K562 (cell line): ENCODE measurements at regions not wholly inside any gene's neighbourhood (a gene's known extent, or its start where the extent isn't known, plus 50 kb on each side); places are given as distances from the start of the nearest gene placed in this dataset.

Source experiments
- ATAC-seq: fragments of 200-7000 bp; cut with Tn5 transposase; 3 replicates; pipeline ENCODE4 v1.9.1; 2020; ENCODE audit warnings: moderate library complexity
- BruUV-seq: library from RNA; stranded (reverse); fragments of 400-500 nt; replicated peaks from 2 replicates; lab custom pipeline; 2021; lab: Mats Ljungman, UMichigan
- CTCF ChIA-PET: fragments of 300-600 bp; formaldehyde crosslinking; extraction: SDS; loops from one replicate; lab custom pipeline; 2021; ENCODE audit warnings: low intra/inter-chr PET ratio; lab: Yijun Ruan, JAX
- POLR2A ChIA-PET: fragments of 300-600, 350-650 bp; sonication (Branson Sonifier 250); formaldehyde crosslinking; extraction: SDS; loops from one replicate; lab custom pipeline; 2021; ENCODE audit warnings: antibody characterized with exemption, inconsistent platforms; lab: Yijun Ruan, JAX
- DNase-seq, 4 experiments: peaks; one replicate each; pipeline versions ENCODE4 v3.0.0 to v3.0.0-alpha.2; 2011 to 2018; ENCODE audit warnings: low spot score in 3 of 4, mixed read lengths in 3 of 4; ENCODE audit errors: extremely low read depth in 1 of 4
- FAIRE-seq: peaks from 2 replicates; lab custom pipeline; 2011; peaks lifted over from hg19 to GRCh38; lab: Jason Lieb, UNC
- H2AFZ ChIP-seq: 2 replicates; pipeline ENCODE4 v1.6.0; 2011; ENCODE audit warnings: low read depth, low read length, control low read depth, inconsistent platforms
- H3K27ac ChIP-seq: fragments of 200-600 bp; 3 replicates; pipeline ENCODE4 v1.8.0; 2011; ENCODE audit warnings: low read depth, mild to moderate bottlenecking, control low read depth, inconsistent platforms, low read length, moderate library complexity, mixed read lengths; ENCODE audit errors: extremely low read depth
- H3K27me3 ChIP-seq, 2 experiments: fragments of 300-600 bp in 1 of 2; 2 replicates in 1 of 2; 3 replicates in 1 of 2; pipeline versions ENCODE4 v1.6.0 to v1.8.0; 2011; ENCODE audit warnings: inconsistent platforms in 2 of 2, low read length in 2 of 2, mild to moderate bottlenecking in 1 of 2, mixed read lengths in 1 of 2, moderate library complexity in 1 of 2; ENCODE audit not compliant: control insufficient read depth in 2 of 2, insufficient read depth in 2 of 2
- H3K36me3 ChIP-seq: fragments of 300-600 bp; 3 replicates; pipeline ENCODE4 v1.8.0; 2011; ENCODE audit warnings: mild to moderate bottlenecking, low read length, inconsistent platforms; ENCODE audit not compliant: control insufficient read depth, insufficient read depth
- H3K4me1 ChIP-seq, 2 experiments: fragments of 200-600 bp in 1 of 2; replicated peaks in 1 of 2; 2 replicates in 1 of 2; 3 replicates in 1 of 2; pipeline versions ENCODE4 v1.5.1 to v1.8.0; 2011; ENCODE audit warnings: inconsistent platforms in 2 of 2, low read length in 2 of 2, mild to moderate bottlenecking in 1 of 2, mixed read lengths in 1 of 2, moderate library complexity in 1 of 2; ENCODE audit not compliant: control insufficient read depth in 2 of 2, insufficient read depth in 2 of 2
- H3K4me2 ChIP-seq: 2 replicates; pipeline ENCODE4 v1.6.1; 2011; ENCODE audit warnings: low read length, control low read depth, inconsistent platforms, mixed read lengths; ENCODE audit not compliant: insufficient read depth
- H3K4me3 ChIP-seq: fragments of 200-600 bp; sonication (generic), shearing (Covaris generic); 2 replicates; pipeline ENCODE4 v1.5.1; 2016; ENCODE audit warnings: control low read depth, inconsistent platforms
- H3K79me2 ChIP-seq: fragments of 200-600 bp; 3 replicates; pipeline ENCODE4 v1.8.0; 2011; ENCODE audit warnings: low read length, inconsistent platforms; ENCODE audit not compliant: control insufficient read depth, insufficient read depth
- H3K9ac ChIP-seq, 2 experiments: 2 replicates each; pipeline versions ENCODE4 v1.6.0 to v1.6.1; 2011; ENCODE audit warnings: low read depth in 2 of 2, low read length in 2 of 2, control low read depth in 1 of 2, inconsistent platforms in 1 of 2, mild to moderate bottlenecking in 1 of 2, mixed read lengths in 1 of 2; ENCODE audit not compliant: insufficient read depth in 1 of 2
- H3K9me1 ChIP-seq: one replicate; pipeline ENCODE4 v1.6.0; 2011; ENCODE audit warnings: inconsistent platforms, mild to moderate bottlenecking, low read length, moderate library complexity; ENCODE audit not compliant: control insufficient read depth, insufficient read depth
- H3K9me3 ChIP-seq: replicated peaks from 2 replicates; pipeline ENCODE4 v1.5.1; 2011; ENCODE audit warnings: low read depth, low read length, inconsistent platforms; ENCODE audit not compliant: control insufficient read depth, insufficient read depth
- H4K20me1 ChIP-seq: replicated peaks from 2 replicates; pipeline ENCODE4 v1.6.1; 2011; ENCODE audit warnings: low read length, inconsistent platforms, mixed read lengths; ENCODE audit not compliant: control insufficient read depth, insufficient read depth
- ARHGAP35 ChIP-seq: fragments of 450-650 bp; IDR thresholded peaks from 2 replicates; pipeline ENCODE4 v1.6.1; 2018; ENCODE audit not compliant: partially characterized antibody
- TCF7 ChIP-seq: sonication (generic); IDR thresholded peaks from 2 replicates; pipeline ENCODE4 v1.6.1; 2016; ENCODE audit warnings: antibody characterized with exemption, borderline replicate concordance
- WGBS: fragments of 100-300 bp; shearing (Covaris generic); methylation state at CpG from one replicate; pipeline ENCODE4 v1.1.6; 2016; ENCODE audit warnings: low coverage, mixed read lengths; ENCODE audit not compliant: insufficient coverage; ENCODE audit errors: missing lambda C conversion rate; 5-methylcytosine and 5-hydroxymethylcytosine counted together
- in situ Hi-C: fragments of 300-500 bp; cut with MboI; formaldehyde crosslinking; loops from 4 replicates; pipeline ENCODE4 v1.15.0; 2018; ENCODE audit warnings: inconsistent platforms, mixed read lengths
- intact Hi-C: fragments of 100-400 bp; cut with micrococcal nuclease; formaldehyde crosslinking; loops from 2 replicates; pipeline ENCODE4 v1.14.2; 2022

GRCh38 chr5:125148076-125148475 lies 401.6 kb upstream of the ZNF608 start:
- Histone ChIP-seq H3K4me2 (no peak overlapping the region), H4K20me1 (no peaks in the 10 kb centered on the region), H3K79me2 (no peaks in the 10 kb centered on the region), H2AFZ (no peak overlapping the region), H3K9me3 (no peaks in the 10 kb centered on the region), H3K4me3 (no peak overlapping the region), H3K9ac (no peak overlapping the region), H3K27me3 (no peaks in the 10 kb centered on the region), H3K36me3 (no peaks in the 10 kb centered on the region), H3K4me1 (no peaks in the 10 kb centered on the region), H3K27ac (no peak overlapping the region), H3K9me1 (no peaks in the 10 kb centered on the region)
- in situ Hi-C loops, result no loop called here
- intact Hi-C loops, result no loop called here
- no peak for TF ChIP-seq TCF7
- FAIRE-seq (no peak), DNase-seq (no peak), ATAC-seq (no peak)
- ChIA-PET CTCF (no interaction called here), POLR2A (no interaction called here)
- WGBS, result 8% methylated on average over 1 of the region's 1 CpG
- no TSS peak for BruUV-seq

- ChIA-PET POLR2A (no interaction called here), CTCF (no interaction called here)
- no peak for TF ChIP-seq ARHGAP35
- WGBS, result 0% methylated on average over 3 of the region's 3 CpGs
- Histone ChIP-seq H3K9me1 (no peaks in the 10 kb centered on the region), H4K20me1 (no peaks in the 10 kb centered on the region), H3K9ac (no peak overlapping the region), H3K4me1 (no peaks in the 10 kb centered on the region), H3K9me3 (no peaks in the 10 kb centered on the region), H3K4me3 (no peak overlapping the region), H3K4me2 (no peak overlapping the region), H3K27me3 (no peaks in the 10 kb centered on the region), H3K36me3 (no peaks in the 10 kb centered on the region), H3K79me2 (no peaks in the 10 kb centered on the region), H2AFZ (no peak overlapping the region), H3K27ac (no peak overlapping the region)
- ATAC-seq (no peak), DNase-seq (no peak), FAIRE-seq (no peak)
- intact Hi-C loops (no loop called here), in situ Hi-C loops (no loop called here)
- BruUV-seq, result no TSS peak
These were observed 402.3 kb upstream of the ZNF608 start for GRCh38 chr5:125148706-125149105.
